ENCODE measurements at regions not wholly inside any gene's neighbourhood (a gene's known extent, or its start where the extent isn't known, plus 50 kb on each side); places are given as distances from the start of the nearest gene placed in this dataset.

- no peak for DNase-seq (ENCODE audit: low read depth in 3 of 3, low spot score in 2 of 3)
Measured at GRCh38 chrX:140848800-140849199, 139.2 kb downstream of the LINC00632 start.

- no peak for DNase-seq (ENCODE audit: low read depth in 3 of 3, low spot score in 2 of 3)
Measured at GRCh38 chrX:140860718-140861117, 141.7 kb upstream of the SPANXB1 start.

GRCh38 chrX:140866446-140866845 is 135.9 kb upstream of the SPANXB1 start:
- DNase-seq (ENCODE audit: low read depth in 3 of 3, low spot score in 2 of 3): no peak

- no peak for DNase-seq (ENCODE audit: low read depth in 3 of 3, low spot score in 2 of 3)
Measured at GRCh38 chrX:140912606-140913005, 89.8 kb upstream of the SPANXB1 start.

DNA sequence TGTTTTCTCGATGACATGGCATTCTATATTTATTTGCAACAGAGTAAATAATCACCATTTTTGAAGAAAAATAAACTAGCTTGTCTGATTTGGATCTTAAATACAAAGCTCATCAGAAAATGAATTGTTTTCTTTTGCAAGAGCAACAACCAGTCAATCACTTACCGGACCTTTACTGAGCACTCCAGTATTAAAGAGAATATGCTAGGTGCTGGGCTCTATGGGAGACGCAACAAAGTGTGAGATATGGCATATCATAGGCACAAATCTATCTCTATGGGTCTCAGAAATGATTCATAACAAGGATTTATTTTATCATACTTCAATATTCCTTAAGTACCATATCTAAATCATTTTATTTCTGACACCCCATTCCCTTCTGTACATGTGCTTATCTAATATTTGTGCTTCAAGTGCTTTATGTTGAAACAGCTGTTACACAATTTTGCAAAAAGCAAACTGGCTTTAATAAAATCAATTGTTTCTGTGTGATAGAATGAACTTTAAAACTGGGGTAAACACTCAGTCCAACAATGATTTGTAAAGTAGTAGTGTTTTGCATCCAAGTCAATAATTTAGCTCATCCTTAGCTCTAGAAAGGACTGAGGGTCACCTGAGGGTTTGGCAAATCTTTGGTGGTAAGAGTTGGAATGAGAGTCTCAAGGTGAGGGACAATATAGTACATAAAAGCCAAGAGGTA is 88.4 kb upstream of the SPANXB1 start:
- no peak for DNase-seq (ENCODE audit: low read depth in 3 of 3, low spot score in 2 of 3)

- no peak for DNase-seq (ENCODE audit: low read depth in 3 of 3, low spot score in 2 of 3)
Measured at GRCh38 chrX:140916872-140917271, 85.5 kb upstream of the SPANXB1 start.

DNA sequence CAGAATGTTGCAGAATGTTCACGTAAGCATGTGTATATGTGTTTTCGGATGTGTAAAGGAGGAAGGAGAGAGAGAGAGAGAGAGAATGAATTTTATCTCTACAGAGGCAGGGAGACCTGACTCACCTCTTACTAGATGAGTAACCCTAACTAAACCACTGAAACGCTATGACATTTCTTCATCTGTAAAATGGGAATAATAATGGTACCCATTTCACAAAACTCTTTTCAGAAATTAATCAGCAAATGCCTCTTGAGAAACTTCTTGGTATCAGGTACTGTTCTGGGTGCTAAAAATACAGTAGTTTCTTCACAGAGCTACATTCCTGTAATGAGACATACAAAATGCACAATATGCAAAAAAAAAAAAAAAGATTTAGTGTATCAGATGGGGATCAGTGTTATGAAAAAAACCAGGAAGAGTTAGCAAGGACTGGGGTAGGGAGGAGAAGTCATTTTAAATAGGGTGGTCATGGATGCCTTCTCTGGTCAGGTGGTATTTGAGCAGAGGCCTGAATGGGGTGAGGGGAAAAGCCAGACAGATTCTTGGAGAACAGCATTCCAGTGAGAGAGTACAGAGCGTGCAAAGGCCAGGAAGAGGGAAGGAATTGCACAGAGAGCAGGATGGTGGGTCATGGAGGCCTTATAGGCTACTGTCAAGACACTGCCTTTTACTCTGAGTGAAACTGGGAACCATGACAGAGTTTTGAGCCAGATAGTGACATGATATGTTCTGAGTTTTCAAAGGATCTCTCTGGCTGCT is 84.9 kb upstream of the SPANXB1 start:
- no peak for DNase-seq (ENCODE audit: low read depth in 3 of 3, low spot score in 2 of 3)

GRCh38 chrX:140918398-140919038 is 83.9 kb upstream of the SPANXB1 start:
- peak in 2 of 3 donors; percentile 9 to 13 for DNase-seq (ENCODE audit: low read depth in 3 of 3, low spot score in 2 of 3)

DNA sequence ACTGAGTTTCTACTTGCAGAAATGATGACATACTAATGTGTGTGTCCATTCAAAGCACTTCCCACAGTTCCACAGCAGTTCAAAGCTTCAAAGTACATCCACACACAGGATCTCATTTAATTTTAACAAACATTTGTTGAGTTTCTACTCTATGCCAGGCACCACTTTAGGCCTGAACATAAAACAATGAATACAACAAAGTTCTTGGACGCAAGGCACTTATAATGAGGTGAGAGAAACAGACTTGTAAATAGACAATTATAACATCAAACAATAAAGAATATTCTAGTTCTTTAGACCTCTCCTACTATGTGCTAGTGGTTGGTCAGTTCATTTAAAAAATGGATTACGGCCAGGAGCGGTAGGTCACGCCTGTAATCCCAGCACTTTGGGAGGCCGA is 82.0 kb upstream of the SPANXB1 start:
- DNase-seq (ENCODE audit: low read depth in 3 of 3, low spot score in 2 of 3): no peak

- DNase-seq (ENCODE audit: low read depth in 3 of 3, low spot score in 2 of 3): no peak
Measured at GRCh38 chrX:140923118-140923517, 79.3 kb upstream of the SPANXB1 start.

DNA sequence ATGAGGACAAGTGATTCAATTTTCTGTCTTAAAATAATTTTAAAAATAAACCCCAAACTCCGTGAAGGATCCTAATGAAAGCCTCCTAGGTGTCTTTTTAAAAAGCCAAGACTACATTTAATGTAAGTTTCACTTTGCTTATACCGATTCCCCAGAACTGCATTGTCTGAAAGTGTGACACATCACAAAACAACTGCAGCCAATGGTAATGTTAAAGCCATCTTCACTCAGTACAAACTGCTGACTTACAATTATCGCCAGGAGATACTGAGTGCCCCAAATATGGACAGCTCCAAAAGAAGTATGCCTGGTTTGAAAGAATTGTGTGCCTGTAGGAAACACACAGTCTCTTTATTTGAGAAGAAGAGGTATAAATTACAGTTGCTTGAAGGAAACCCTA is 73.7 kb upstream of the SPANXB1 start:
- DNase-seq (ENCODE audit: low read depth in 3 of 3, low spot score in 2 of 3): no peak

GRCh38 chrX:140933016-140933415 is 69.4 kb upstream of the SPANXB1 start:
- DNase-seq (ENCODE audit: low read depth in 3 of 3, low spot score in 2 of 3): no peak

DNA sequence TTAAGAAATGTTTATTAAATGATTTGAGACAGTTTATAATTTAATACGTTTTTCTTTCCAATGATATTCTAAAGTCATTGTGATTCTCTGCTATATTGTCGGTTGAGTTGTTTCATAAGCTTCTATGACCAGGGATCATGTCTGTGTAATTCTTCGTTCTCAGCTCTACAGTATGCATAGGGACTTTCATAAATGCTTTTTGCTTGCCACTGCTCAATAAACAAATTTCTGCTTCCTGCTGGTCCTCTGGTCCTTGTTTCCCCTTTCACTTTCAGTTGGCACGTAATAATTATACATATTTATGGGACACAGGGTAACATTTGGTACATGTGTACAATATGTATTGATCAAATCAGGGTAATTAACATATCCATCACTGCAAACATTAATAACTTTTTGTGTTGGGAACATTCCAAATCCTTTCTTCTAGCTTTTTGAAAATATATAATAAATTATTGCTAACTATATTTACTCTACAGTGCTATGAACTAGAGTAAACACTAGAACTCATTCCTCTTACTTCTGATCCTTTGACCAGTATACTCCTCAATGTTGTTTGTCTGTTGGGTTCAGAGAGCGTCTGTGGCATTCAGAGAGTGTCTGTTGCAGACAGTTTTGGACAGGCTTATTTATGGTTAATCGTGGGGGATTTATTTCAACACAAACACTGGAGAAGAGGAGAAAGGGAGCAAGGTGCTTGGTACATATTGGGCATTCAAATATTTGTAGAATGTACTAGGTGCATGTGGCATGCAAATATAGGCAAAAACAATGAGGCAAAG is 68.3 kb upstream of the SPANXB1 start:
- no peak for DNase-seq (ENCODE audit: low read depth in 3 of 3, low spot score in 2 of 3)

DNA sequence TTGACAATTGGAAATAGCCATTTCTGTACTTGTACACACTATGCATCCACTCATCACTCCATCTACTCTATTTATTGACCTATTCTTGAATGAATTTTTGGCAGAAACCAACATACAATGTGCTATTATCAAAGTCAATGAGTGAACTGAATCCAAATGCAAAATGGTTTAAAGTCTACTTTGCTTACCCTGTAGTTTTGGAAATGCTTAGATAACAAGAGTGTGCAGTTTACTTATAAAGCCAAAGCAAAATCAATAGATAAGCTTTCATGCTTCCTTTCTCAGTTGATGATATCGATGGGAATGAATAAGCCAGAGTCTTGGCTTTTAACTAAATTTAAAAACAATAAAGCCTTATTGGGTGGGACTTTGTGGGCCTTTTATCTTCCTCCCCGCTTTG is 58.9 kb upstream of the SPANXB1 start:
- DNase-seq (ENCODE audit: low read depth in 3 of 3, low spot score in 2 of 3): no peak

GRCh38 chrX:140944710-140945109 is 57.7 kb upstream of the SPANXB1 start:
- no peak for DNase-seq (ENCODE audit: low read depth in 3 of 3, low spot score in 2 of 3)

DNA sequence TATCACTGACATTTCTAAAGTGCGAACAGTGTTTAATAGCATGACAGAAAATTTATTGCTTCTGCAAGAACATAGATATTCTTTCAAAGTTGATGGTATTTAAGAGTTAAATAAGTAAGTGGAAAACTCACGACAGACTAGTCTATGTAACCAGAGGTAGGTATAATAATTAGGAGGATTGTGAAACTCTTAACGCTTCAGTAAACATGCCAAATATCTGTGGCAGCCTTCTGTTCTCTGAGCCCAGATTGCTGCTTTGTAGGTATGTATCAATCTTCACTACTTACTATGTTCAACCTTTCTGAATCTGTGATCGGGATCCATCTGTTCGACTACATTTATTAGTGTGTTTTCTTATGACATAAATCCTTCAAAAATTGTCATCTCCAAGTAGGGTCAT is 53.6 kb upstream of the SPANXB1 start:
- no peak for DNase-seq (ENCODE audit: low read depth in 3 of 3, low spot score in 2 of 3)

DNA sequence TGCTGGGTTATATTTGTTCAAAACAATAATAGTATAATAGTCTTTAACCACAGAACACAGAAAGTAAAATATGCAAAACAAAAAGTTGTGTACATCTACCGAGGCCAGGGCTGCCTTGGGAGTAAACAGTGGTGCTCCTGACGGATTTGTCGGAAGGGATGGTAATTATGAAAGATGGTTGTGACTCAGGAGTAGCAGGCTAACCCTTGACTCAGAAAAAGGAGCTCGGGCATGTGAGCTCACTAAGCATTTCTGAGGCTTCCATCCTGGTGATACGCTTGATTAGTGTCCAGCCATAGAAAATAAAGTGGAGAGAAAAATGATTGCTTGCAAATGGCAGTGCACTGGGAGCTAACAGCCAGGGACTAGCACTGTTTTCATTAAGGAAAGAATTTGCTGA is 53.2 kb upstream of the SPANXB1 start:
- no peak for DNase-seq (ENCODE audit: low read depth in 3 of 3, low spot score in 2 of 3)
